Hematopoietic multipotent progenitor cell treated with erythropoietin and hydrocortisone succinate and interleukin-3 and kit ligand, for 15 days (in vitro differentiated cells): ENCODE measurements at regions not wholly inside any gene's neighbourhood (a gene's known extent, or its start where the extent isn't known, plus 50 kb on each side); places are given as distances from the start of the nearest gene placed in this dataset.

Experiments
- DNase-seq: peaks from one replicate; pipeline ENCODE4 v3.0.0-alpha.2; 2015; ENCODE audit warnings: low spot score

DNA sequence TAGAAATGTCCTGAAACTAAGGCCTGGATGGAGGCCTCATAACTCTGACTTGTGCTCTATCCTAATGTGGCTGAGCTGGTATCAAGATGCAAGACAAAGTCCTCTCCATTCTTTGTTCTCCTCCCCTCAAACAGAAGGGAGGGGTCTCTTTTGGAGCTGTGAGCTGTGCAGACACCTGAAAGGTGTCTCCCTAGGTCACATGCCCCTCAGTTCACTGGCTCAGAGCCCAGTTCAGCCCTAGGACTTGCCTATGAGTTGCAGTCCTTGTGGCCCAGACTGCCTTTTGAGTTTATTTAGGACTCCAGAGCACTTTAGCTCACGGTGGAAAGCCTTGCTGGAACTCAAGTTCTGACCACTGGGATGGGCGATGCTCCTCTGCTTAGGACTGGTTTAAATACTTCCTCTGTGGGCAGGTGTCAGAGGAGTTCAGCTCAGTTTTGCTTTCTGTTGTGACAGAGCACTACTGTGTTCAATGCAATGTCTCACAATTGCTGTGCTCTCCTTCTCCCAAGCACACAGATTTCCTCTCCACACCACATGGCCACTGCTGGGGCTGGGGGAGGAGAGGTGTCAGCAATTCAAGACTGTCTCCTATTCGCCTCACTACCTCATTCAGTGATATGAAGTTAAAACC is 84.8 kb upstream of the ZNF827 start:
- no peak for DNase-seq

DNA sequence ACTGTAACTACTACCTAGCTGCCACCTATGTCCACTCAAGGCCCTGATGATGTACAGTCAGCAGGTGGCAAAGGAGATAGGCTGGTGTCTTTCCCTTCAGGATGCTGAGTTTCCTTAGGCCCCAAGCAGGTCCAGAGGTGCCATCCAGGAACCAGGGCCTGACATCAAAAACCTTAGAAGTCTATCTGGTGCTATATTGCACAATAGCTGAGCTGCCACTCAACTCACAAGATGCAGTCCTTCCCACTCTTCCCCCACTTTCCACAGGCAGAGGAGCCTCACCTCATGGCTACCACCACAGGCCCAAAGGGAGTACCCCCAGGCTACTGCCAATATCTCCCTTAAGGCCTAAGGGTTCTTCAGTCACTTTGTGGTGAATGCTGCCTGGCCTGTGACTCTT is 83.9 kb upstream of the ZNF827 start:
- no peak for DNase-seq

DNA sequence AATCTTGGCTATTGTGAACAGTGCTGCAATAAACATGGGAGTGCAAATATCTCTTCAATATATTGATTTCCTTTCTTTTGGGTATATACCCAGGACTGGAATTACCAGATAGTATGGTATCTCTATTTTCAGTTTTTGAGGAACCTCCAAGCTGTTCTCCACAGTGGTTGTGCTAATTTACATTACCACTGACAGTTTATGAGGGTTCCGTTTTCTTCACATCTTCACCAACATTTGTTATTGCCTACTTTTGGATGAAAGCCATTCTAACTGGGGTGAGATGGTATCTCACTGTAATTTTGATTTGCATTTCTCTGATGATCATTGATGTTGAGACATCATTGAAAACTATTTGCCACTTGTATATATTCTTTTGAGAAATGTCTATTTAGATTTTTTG is 79.6 kb upstream of the ZNF827 start:
- no peak for DNase-seq

DNA sequence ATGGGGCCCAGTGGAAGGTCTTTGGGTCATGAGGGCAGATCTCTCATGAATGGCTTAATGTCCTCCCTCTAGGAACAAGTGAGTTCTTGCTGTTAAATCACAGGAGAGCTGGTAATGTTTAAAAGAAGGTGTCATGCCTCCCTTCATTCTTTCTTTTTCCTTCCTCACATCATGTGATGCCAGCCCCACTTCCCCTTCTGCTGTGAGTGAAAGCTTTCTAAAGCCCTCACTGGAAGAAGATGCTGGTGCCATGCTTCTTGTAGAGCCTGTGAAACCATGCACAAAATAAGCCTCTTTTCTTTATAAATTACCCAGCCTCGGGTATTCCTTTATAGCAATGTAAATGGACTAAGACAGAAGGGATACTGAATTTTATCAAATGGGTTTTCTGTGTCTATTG is 66.1 kb upstream of the ZNF827 start:
- no peak for DNase-seq

DNA sequence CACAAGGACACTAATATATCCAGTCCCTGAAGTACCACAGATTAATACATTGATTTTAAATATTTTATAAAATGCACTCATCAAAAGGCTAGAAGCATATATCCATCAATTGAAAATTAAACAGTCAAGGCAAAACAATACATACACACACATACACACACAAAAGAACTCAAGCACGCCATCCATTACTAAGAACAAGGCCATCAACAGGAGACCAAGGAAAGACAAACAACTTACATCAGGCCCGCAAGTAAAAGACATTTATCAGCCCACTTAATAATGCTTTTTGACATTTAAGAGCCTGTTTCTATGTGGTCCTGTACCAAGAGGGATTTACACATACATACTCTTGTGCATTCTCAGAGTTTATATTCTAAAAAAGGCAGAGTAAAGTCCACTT is 50.0 kb upstream of the ZNF827 start:
- no peak for DNase-seq
